SU-DHL-6 (cell line): ENCODE measurements at regions not wholly inside any gene's neighbourhood (a gene's known extent, or its start where the extent isn't known, plus 50 kb on each side); places are given as distances from the start of the nearest gene placed in this dataset.

Source experiments
- H2AFZ ChIP-seq: fragments of 200-600 bp; sonication (generic); 2 replicates; pipeline ENCODE4 v1.6.1; 2014; ENCODE audit warnings: low read depth, mild to moderate bottlenecking, moderate library complexity, mixed read lengths, antibody characterized with exemption, low read length; ENCODE audit not compliant: severe bottlenecking
- H3F3A ChIP-seq: fragments of 200-600 bp; shearing (Covaris generic); 2 replicates; pipeline ENCODE4 v1.6.0; 2016; ENCODE audit warnings: antibody characterized with exemption, mild to moderate bottlenecking; ENCODE audit not compliant: insufficient read depth
- H3K27ac ChIP-seq: fragments of 200-600 bp; sonication (generic); 2 replicates; pipeline ENCODE4 v1.5.1; 2016; ENCODE audit warnings: low read depth, mild to moderate bottlenecking, low read length, moderate library complexity, mixed read lengths
- H3K27me3 ChIP-seq: fragments of 200-600 bp; sonication (generic), shearing (Covaris generic); 2 replicates; pipeline ENCODE4 v1.6.0; 2014; ENCODE audit warnings: mild to moderate bottlenecking, low read length
- H3K36me3 ChIP-seq: fragments of 200-600 bp; sonication (generic); 2 replicates; pipeline ENCODE4 v1.6.1; 2014; ENCODE audit warnings: mild to moderate bottlenecking, low read length, mixed read lengths
- H3K4me2 ChIP-seq: fragments of 300-600, 200-600 bp; shearing (Covaris generic), sonication (generic); 2 replicates; pipeline ENCODE4 v1.6.0; 2014; ENCODE audit warnings: low read length, low read depth, mild to moderate bottlenecking; ENCODE audit not compliant: poor library complexity, severe bottlenecking
- H3K4me3 ChIP-seq: fragments of 200-600 bp; sonication (generic); 2 replicates; pipeline ENCODE4 v1.5.1; 2014; ENCODE audit warnings: antibody characterized with exemption, low read length, mild to moderate bottlenecking, mixed read lengths; ENCODE audit not compliant: insufficient read depth, poor library complexity, severe bottlenecking
- H3K79me2 ChIP-seq: fragments of 200-600 bp; sonication (generic); 2 replicates; pipeline ENCODE4 v1.6.1; 2014; ENCODE audit warnings: mild to moderate bottlenecking, low read length, moderate library complexity; ENCODE audit not compliant: insufficient read depth
- H3K9ac ChIP-seq: fragments of 200-600 bp; sonication (generic); 2 replicates; pipeline ENCODE4 v1.7.0; 2014; ENCODE audit warnings: mild to moderate bottlenecking, low read length
- H3K9me2 ChIP-seq: fragments of 200-600 bp; sonication (generic); replicated peaks from 2 replicates; pipeline ENCODE4 v1.6.1; 2014; ENCODE audit warnings: low read length; ENCODE audit not compliant: insufficient read depth
- H3K9me3 ChIP-seq: fragments of 200-600 bp; sonication (generic); 2 replicates; pipeline ENCODE4 v1.6.1; 2014; ENCODE audit warnings: low read length, mixed read lengths; ENCODE audit not compliant: insufficient read depth
- H4K20me1 ChIP-seq: fragments of 200-600 bp; sonication (generic); 2 replicates; pipeline ENCODE4 v1.6.1; 2014; ENCODE audit warnings: low read depth, mild to moderate bottlenecking, antibody characterized with exemption, low read length, moderate library complexity, mixed read lengths
- CTCF ChIP-seq: fragments of 200-600 bp; sonication (generic); IDR thresholded peaks from one replicate; pipeline ENCODE4 v1.5.1; 2017; ENCODE audit warnings: antibody characterized with exemption, mild to moderate bottlenecking, low read length, moderate library complexity; ENCODE audit not compliant: insufficient read depth, poor library complexity, severe bottlenecking
- EZH2phosphoT487 ChIP-seq: fragments of 200-600 bp; sonication (generic), shearing (Covaris generic); conservative IDR thresholded peaks from 2 replicates; pipeline ENCODE4 v1.6.1; 2018; ENCODE audit warnings: mild to moderate bottlenecking, antibody characterized with exemption, low read length, moderate library complexity, mixed read lengths

GRCh38 chr3:151962912-151963311, 89.5 kb downstream of the SUCNR1 start:
- Histone ChIP-seq H3K27me3 (no peaks in the 10 kb centered on the region), H3K9ac (no peak overlapping the region), H3K4me3 (no peak overlapping the region), H4K20me1 (no peaks in the 10 kb centered on the region), H3K27ac (no peak overlapping the region), H2AFZ (no peak overlapping the region), H3K36me3 (no peaks in the 10 kb centered on the region), H3K9me3 (no peaks in the 10 kb centered on the region), H3K4me2 (no peak overlapping the region), H3F3A (no peaks in the 10 kb centered on the region), H3K9me2 (no peaks in the 10 kb centered on the region), H3K79me2 (no peaks in the 10 kb centered on the region)
- TF ChIP-seq CTCF (no peak), EZH2phosphoT487 (no peak)

GRCh38 chr3:151964743-151965142, 91.3 kb downstream of the SUCNR1 start:
- H2AFZ ChIP-seq = no peak overlapping the region
- H3K9me2 ChIP-seq = no peaks in the 10 kb centered on the region
- H3K79me2 ChIP-seq = no peaks in the 10 kb centered on the region
- no peak overlapping the region for H3K4me2 ChIP-seq
- no peak overlapping the region for H3K4me3 ChIP-seq
- no peaks in the 10 kb centered on the region for H3K36me3 ChIP-seq
- TF ChIP-seq CTCF (no peak), EZH2phosphoT487 (no peak)
- no peaks in the 10 kb centered on the region for H3K9me3 ChIP-seq
- H3K27ac ChIP-seq = no peak overlapping the region
- no peaks in the 10 kb centered on the region for H3K27me3 ChIP-seq
- H3F3A ChIP-seq = no peaks in the 10 kb centered on the region
- H3K9ac ChIP-seq = no peak overlapping the region
- no peaks in the 10 kb centered on the region for H4K20me1 ChIP-seq

GRCh38 chr3:151969026-151969642, 95.7 kb downstream of the SUCNR1 start:
- H3K9me3 ChIP-seq = no peaks in the 10 kb centered on the region
- H3K4me2 ChIP-seq = no peak overlapping the region
- H3K27me3 ChIP-seq = no peaks in the 10 kb centered on the region
- no peaks in the 10 kb centered on the region for H3K36me3 ChIP-seq
- no peak for TF ChIP-seq CTCF
- no peak for TF ChIP-seq EZH2phosphoT487
- no peaks in the 10 kb centered on the region for H3K9me2 ChIP-seq
- H3K27ac ChIP-seq = no peak overlapping the region
- no peak overlapping the region for H3K9ac ChIP-seq
- no peak overlapping the region for H2AFZ ChIP-seq
- H3K79me2 ChIP-seq = no peaks in the 10 kb centered on the region
- H3F3A ChIP-seq = no peaks in the 10 kb centered on the region
- no peak overlapping the region for H3K4me3 ChIP-seq
- H4K20me1 ChIP-seq = no peaks in the 10 kb centered on the region
